GM23248 (cell line): ENCODE measurements at regions not wholly inside any gene's neighbourhood (a gene's known extent, or its start where the extent isn't known, plus 50 kb on each side); places are given as distances from the start of the nearest gene placed in this dataset.

Experiments
- DNase-seq: peaks from one replicate; pipeline ENCODE4 v3.0.0-alpha.2; 2015
- H2AFZ ChIP-seq: fragments of 200-600 bp; sonication (generic); 2 replicates; pipeline ENCODE4 v1.6.1; 2016; ENCODE audit warnings: antibody characterized with exemption
- H3F3A ChIP-seq: fragments of 200-600 bp; sonication (generic); 2 replicates; pipeline ENCODE4 v1.6.1; 2016; ENCODE audit warnings: mild to moderate bottlenecking, antibody characterized with exemption, mixed run types; ENCODE audit not compliant: insufficient read depth
- H3K27ac ChIP-seq: fragments of 200-600 bp; sonication (generic); 2 replicates; pipeline ENCODE4 v1.5.1; 2016; ENCODE audit warnings: mild to moderate bottlenecking
- H3K27me3 ChIP-seq: fragments of 200-600 bp; sonication (generic); replicated peaks from 2 replicates; pipeline ENCODE4 v1.6.1; 2016; ENCODE audit warnings: mild to moderate bottlenecking; ENCODE audit not compliant: insufficient read depth
- H3K36me3 ChIP-seq: fragments of 200-600 bp; sonication (generic); 2 replicates; pipeline ENCODE4 v1.6.1; 2016; ENCODE audit warnings: low read depth, mild to moderate bottlenecking
- H3K4me1 ChIP-seq: fragments of 200-600 bp; sonication (generic); 2 replicates; pipeline ENCODE4 v1.6.1; 2016; ENCODE audit warnings: mild to moderate bottlenecking; ENCODE audit not compliant: insufficient read depth
- H3K4me2 ChIP-seq: fragments of 200-600 bp; sonication (generic); one replicate; pipeline ENCODE4 v1.6.1; 2016; ENCODE audit warnings: mild to moderate bottlenecking; ENCODE audit not compliant: unreplicated experiment
- H3K4me3 ChIP-seq: fragments of 200-600 bp; sonication (generic); 2 replicates; pipeline ENCODE4 v1.5.1; 2016; ENCODE audit warnings: mild to moderate bottlenecking
- H3K79me2 ChIP-seq: fragments of 200-600 bp; sonication (generic); 2 replicates; pipeline ENCODE4 v1.6.1; 2016; ENCODE audit warnings: mild to moderate bottlenecking; ENCODE audit not compliant: insufficient read depth
- H3K9ac ChIP-seq: fragments of 200-600 bp; sonication (generic); 2 replicates; pipeline ENCODE4 v1.6.1; 2016; ENCODE audit warnings: mild to moderate bottlenecking
- H3K9me2 ChIP-seq: fragments of 200-600 bp; sonication (generic); 2 replicates; pipeline ENCODE4 v1.6.1; 2016; ENCODE audit warnings: mixed run types, mild to moderate bottlenecking, moderate library complexity; ENCODE audit not compliant: insufficient read depth
- H3K9me3 ChIP-seq: fragments of 200-600 bp; sonication (generic); one replicate; pipeline ENCODE4 v1.6.1; 2017; ENCODE audit warnings: low read depth
- H4K20me1 ChIP-seq: fragments of 200-600 bp; sonication (generic); 2 replicates; pipeline ENCODE4 v1.6.0; 2016; ENCODE audit not compliant: insufficient read depth
- EZH2 ChIP-seq: fragments of 200-600 bp; sonication (generic); IDR thresholded peaks from 2 replicates; pipeline ENCODE4 v1.6.1; 2018; ENCODE audit warnings: antibody characterized with exemption, mild to moderate bottlenecking; ENCODE audit not compliant: insufficient read depth, poor library complexity, severe bottlenecking
- EZH2phosphoT487 ChIP-seq: fragments of 200-600 bp; sonication (generic); IDR thresholded peaks from 2 replicates; pipeline ENCODE4 v1.6.1; 2018; ENCODE audit warnings: antibody characterized with exemption, moderate library complexity, mild to moderate bottlenecking, low read depth; ENCODE audit not compliant: insufficient read depth
- WGBS, 2 experiments: methylation state at CpG; one replicate each; pipeline ENCODE4 v1.1.6; 2015 to 2017; ENCODE audit warnings: low lambda C conversion rate in 2 of 2, low coverage in 1 of 2; ENCODE audit errors: missing lambda C conversion rate in 2 of 2; 5-methylcytosine and 5-hydroxymethylcytosine counted together
- in situ Hi-C: fragments of 300-500 bp; cut with MboI; formaldehyde crosslinking; loops from 2 replicates; pipeline ENCODE4 v1.15.0; 2020

DNA sequence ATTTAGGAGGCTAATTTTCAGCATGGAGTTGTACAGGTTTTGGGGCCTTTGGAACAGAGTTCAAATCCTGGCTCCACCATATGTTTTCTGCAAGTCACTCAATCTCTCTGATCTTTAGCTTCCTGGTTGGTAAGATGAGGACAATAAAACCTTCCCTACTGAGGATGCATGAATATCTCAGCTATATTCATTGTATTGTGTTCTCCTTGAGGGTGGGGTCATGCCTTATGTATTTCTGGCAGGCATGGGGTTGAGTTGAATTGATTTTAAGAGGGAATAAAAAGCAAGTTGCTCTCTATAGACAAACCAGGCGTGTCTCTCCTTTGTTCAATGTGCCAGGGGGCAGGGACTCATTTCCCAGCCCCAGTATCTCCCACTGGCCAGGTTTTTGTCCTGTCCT, 173.1 kb downstream of the C12orf75 start:
- Histone ChIP-seq H2AFZ (no peak overlapping the region), H3K27ac (no peak overlapping the region), H3K36me3 (no peaks in the 10 kb centered on the region), H3K27me3 (peaks cover 4% of the 10 kb centered on the region; the same call in 1 of the 2 replicates), H3K9me3 (no peaks in the 10 kb centered on the region), H4K20me1 (no peaks in the 10 kb centered on the region), H3K9me2 (no peaks in the 10 kb centered on the region), H3F3A (no peaks in the 10 kb centered on the region), H3K4me2 (no peak overlapping the region), H3K79me2 (no peaks in the 10 kb centered on the region), H3K4me1 (no peaks in the 10 kb centered on the region), H3K9ac (no peak overlapping the region), H3K4me3 (no peak overlapping the region)
- TF ChIP-seq EZH2: no peak
- no peak for TF ChIP-seq EZH2phosphoT487
- in situ Hi-C loops: no loop called here
- DNase-seq: no peak
- WGBS, 2 experiments: 57 to 63% methylated on average over 1 of the region's 1 CpG

DNA sequence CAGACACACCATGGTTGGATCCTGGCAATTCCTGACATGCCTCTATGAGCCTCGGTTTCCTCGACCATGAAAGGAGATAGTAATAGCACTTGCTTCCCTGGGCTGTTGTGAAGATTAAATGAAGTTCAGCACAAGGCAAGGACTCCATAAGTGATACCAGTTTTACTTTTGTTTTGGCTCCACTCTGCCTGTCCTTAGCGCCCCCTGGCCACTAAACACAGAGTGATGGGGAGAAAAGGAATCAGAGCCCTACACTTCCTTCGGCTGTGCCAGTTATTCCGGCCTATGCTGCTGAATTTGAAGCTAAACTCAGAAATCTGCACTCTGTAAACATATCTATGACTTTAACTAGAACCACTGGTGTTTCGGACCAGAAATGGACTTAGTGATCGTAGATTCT, 173.8 kb downstream of the C12orf75 start:
- Histone ChIP-seq H3K27ac (no peak overlapping the region), H3K9ac (no peak overlapping the region), H3F3A (no peaks in the 10 kb centered on the region), H3K9me2 (no peaks in the 10 kb centered on the region), H3K4me3 (no peak overlapping the region), H3K79me2 (no peaks in the 10 kb centered on the region), H3K36me3 (no peaks in the 10 kb centered on the region), H3K4me1 (no peaks in the 10 kb centered on the region), H3K27me3 (peaks cover 4% of the 10 kb centered on the region; the same call in 1 of the 2 replicates), H3K4me2 (no peak overlapping the region), H4K20me1 (no peaks in the 10 kb centered on the region), H2AFZ (no peak overlapping the region), H3K9me3 (no peaks in the 10 kb centered on the region)
- DNase-seq: no peak
- TF ChIP-seq EZH2 (no peak), EZH2phosphoT487 (no peak)
- 81 to 87% methylated on average over 7 of the region's 7 CpGs for WGBS, 2 experiments
- in situ Hi-C loops: no loop called here

DNA sequence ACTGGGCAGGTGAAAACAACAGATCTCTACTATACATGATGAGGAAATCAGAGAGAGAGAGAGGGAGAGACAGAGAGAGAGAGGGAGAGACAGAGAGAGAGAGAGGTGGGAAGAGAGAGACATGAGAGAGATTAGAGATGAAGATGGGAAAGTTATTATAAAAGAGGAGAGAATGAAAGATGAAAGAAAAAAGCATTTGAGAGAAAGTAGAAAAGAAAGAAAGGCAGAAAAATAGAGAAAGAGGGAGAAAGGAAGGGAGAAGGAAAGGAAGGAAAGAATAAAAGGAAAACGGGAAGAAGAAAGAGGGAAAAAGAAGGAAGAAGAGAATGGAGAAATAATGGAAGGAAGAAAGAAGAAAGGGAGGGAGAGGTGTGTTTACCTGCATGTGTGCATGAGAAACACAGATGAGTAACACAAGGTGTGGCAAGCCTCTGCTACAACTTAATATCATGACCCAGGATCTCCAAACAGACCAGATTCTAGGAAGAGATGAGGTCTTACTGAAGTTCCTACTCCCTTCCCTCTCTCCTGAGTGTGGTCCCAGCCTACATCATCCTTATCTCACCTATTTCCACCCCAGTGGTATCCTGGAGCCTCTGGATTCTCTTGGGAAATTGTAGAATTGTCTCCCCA, 176.3 kb downstream of the C12orf75 start:
- 52 to 78% methylated on average over 1 of the region's 1 CpG for WGBS, 2 experiments
- Histone ChIP-seq H3K4me2 (no peak overlapping the region), H2AFZ (no peak overlapping the region)

DNA sequence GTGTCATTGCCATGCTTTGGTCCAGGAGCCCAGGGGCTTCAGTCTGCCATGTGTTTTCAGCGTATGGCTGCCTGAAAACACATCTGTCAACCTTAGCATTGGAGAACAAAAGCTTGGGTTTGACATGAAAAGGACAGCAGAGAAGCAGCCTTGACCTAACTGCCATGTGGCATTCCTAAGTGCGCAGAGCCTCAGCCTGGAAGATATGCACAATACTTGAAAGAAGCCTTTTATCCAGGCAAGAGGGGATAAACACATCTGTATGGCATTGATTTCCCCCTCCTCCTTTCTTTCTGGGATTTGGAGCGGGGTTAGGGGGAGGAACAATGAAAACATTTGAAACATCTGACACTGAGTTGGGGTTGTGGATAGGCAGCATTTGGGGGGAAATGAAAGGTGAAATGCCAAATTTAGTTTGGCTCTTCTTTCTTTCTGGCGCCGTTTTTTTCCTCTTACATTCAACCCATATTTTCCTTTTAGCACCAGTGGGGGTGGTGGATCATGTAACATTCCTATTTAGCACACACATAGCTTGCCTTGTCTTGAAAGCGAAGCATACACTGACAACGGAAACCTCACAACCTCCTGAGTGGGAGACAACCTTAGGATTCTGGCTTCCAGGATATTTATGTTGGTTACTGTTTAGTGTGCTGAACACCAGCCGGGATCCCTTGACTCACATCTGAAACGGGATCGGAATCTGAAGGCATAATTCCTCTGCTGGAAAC, 177.0 kb downstream of the C12orf75 start:
- no peak overlapping the region for H3K27ac ChIP-seq
- no peak overlapping the region for H2AFZ ChIP-seq

More for the DNA sequence above, 176.3 kb downstream of the C12orf75 start:
- Histone ChIP-seq H3K36me3 (no peaks in the 10 kb centered on the region), H4K20me1 (no peaks in the 10 kb centered on the region), H3K27me3 (peaks cover 4% of the 10 kb centered on the region; the same call in 1 of the 2 replicates), H3K27ac (no peak overlapping the region), H3K79me2 (no peaks in the 10 kb centered on the region), H3K4me3 (no peak overlapping the region), H3K9me3 (no peaks in the 10 kb centered on the region), H3F3A (no peaks in the 10 kb centered on the region), H3K9ac (no peak overlapping the region), H3K4me1 (no peaks in the 10 kb centered on the region), H3K9me2 (no peaks in the 10 kb centered on the region)
- in situ Hi-C loops: no loop called here
- no peak for DNase-seq
- no peak for TF ChIP-seq EZH2
- TF ChIP-seq EZH2phosphoT487: no peak

More for the DNA sequence above, 177.0 kb downstream of the C12orf75 start:
- no peak for TF ChIP-seq EZH2phosphoT487
- Histone ChIP-seq H3K36me3 (no peaks in the 10 kb centered on the region), H3K79me2 (no peaks in the 10 kb centered on the region), H3K9me2 (no peaks in the 10 kb centered on the region), H3K4me1 (0 out of 2 replicates have a peak, but pooled peaks cover under 1% of the 10 kb centered on the region), H3K4me2 (no peak overlapping the region), H3K9ac (no peak overlapping the region), H3K9me3 (no peaks in the 10 kb centered on the region), H3F3A (0 out of 2 replicates have a peak, but pooled peaks cover under 1% of the 10 kb centered on the region), H3K4me3 (no peak overlapping the region), H3K27me3 (peaks cover 4% of the 10 kb centered on the region; the same call in 1 of the 2 replicates), H4K20me1 (no peaks in the 10 kb centered on the region)
- 62 to 65% methylated on average over 10 of the region's 10 CpGs for WGBS, 2 experiments
- in situ Hi-C loops: no loop called here
- DNase-seq: no peak
